Upper lobe of left lung (tissue), 6 donors: ENCODE measurements at regions not wholly inside any gene's neighbourhood (a gene's known extent, or its start where the extent isn't known, plus 50 kb on each side); places are given as distances from the start of the nearest gene placed in this dataset.

Experiments
- ATAC-seq, 2 donors: fragments of 200-7000 bp; cut with Tn5 transposase; one replicate each; pipeline ENCODE4 v1.9.1; 2022; ENCODE audit warnings: mild to moderate bottlenecking in 2 of 2, moderate library complexity in 2 of 2; ENCODE audit not compliant: low FRiP score in 2 of 2
- DNase-seq, 2 donors: peaks; one replicate each; pipeline ENCODE4 v3.0.0-alpha.2; 2019 to 2020
- H3K27ac ChIP-seq, 4 donors: fragments of 200-600 bp; sonication (generic); one replicate each; pipeline ENCODE4 v1.5.1; 2016 to 2019
- H3K27me3 ChIP-seq, 4 donors: fragments of 200-600 bp; sonication (generic); one replicate each; pipeline ENCODE4 v1.5.1; 2017 to 2019
- H3K36me3 ChIP-seq, 4 donors: fragments of 200-600 bp; sonication (generic); one replicate each; pipeline ENCODE4 v1.5.1; 2016 to 2019
- H3K4me1 ChIP-seq, 4 donors: fragments of 200-600 bp; sonication (generic); one replicate each; pipeline ENCODE4 v1.5.1; 2018 to 2019
- H3K4me3 ChIP-seq, 4 donors: fragments of 200-600 bp; sonication (generic); one replicate each; pipeline ENCODE4 v1.5.1; 2017 to 2019; ENCODE audit warnings: mild to moderate bottlenecking in 2 of 4, moderate library complexity in 1 of 4
- H3K9me3 ChIP-seq, 4 donors: fragments of 200-600 bp; sonication (generic); one replicate each; pipeline ENCODE4 v1.5.1; 2018 to 2019
- EP300 ChIP-seq, 4 donors: sonication (generic); formaldehyde crosslinking; IDR thresholded peaks; one replicate each; pipeline ENCODE4 v1.5.1; 2017; ENCODE audit warnings: antibody characterized with exemption in 4 of 4, control low read depth in 2 of 4
- POLR2A ChIP-seq, 4 donors: fragments of 450-650 bp; IDR thresholded peaks; one replicate each; pipeline ENCODE4 v1.5.1; 2016 to 2017; ENCODE audit warnings: antibody characterized with exemption in 4 of 4, mild to moderate bottlenecking in 2 of 4
- POLR2AphosphoS5 ChIP-seq, 2 donors: sonication (generic); formaldehyde crosslinking; IDR thresholded peaks; one replicate each; pipeline ENCODE4 v1.5.1; 2017; ENCODE audit warnings: antibody characterized with exemption in 2 of 2
- WGBS, 2 donors: methylation state at CpG; one replicate each; pipeline ENCODE4 v1.1.5; 2017 to 2018; 5-methylcytosine and 5-hydroxymethylcytosine counted together
- TF ChIP-seq, protein P1 (sequence below), 6 experiments: fragments of 450-650 bp in 4 of 6; fragments of 200-600 bp in 2 of 6; sonication (generic) in 2 of 6; IDR thresholded peaks; one replicate each; pipeline ENCODE4 v1.5.1; 2016 to 2019; ENCODE audit warnings: antibody characterized with exemption in 6 of 6
- donor health status: DM: no; HTN: no; CAD: no; lungs with moderate emphysema.
- donor health status: DM: no; HTN: yes; CAD: no; lungs with severe emphysema.

DNA sequence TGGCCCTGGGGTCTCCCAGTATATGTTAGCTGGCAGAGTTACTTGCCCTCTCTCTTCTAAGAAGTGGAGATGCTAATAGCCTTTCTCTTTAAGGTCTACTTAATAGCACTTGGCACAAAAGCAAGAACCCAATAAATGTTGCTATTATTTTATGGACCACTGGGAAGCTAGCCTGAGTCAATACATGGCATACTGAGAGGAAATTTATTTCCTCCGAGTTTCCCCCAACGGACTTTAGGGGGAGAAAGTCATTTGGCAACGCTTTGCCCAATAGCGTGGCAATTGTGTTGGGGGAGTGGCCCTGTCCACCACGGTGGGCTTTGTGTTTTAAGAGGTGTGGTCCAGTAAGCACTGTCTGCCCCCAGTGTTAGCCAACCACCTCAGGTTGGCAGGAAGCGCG, 87.4 kb upstream of the SMNDC1 start:
- Histone ChIP-seq H3K27ac (no peak overlapping the region), H3K27me3 (no peaks in the 10 kb centered on the region), H3K4me3 (no peak overlapping the region), H3K36me3 (no peaks in the 10 kb centered on the region), H3K9me3 (no peaks in the 10 kb centered on the region), H3K4me1 (peaks cover 20 to 25% (median 23%) of the 10 kb centered on the region in 4 donors)
- no peak for TF ChIP-seq POLR2AphosphoS5 (IDR thresholded peaks at IDR 0.05)
- TF ChIP-seq, protein P1, sequence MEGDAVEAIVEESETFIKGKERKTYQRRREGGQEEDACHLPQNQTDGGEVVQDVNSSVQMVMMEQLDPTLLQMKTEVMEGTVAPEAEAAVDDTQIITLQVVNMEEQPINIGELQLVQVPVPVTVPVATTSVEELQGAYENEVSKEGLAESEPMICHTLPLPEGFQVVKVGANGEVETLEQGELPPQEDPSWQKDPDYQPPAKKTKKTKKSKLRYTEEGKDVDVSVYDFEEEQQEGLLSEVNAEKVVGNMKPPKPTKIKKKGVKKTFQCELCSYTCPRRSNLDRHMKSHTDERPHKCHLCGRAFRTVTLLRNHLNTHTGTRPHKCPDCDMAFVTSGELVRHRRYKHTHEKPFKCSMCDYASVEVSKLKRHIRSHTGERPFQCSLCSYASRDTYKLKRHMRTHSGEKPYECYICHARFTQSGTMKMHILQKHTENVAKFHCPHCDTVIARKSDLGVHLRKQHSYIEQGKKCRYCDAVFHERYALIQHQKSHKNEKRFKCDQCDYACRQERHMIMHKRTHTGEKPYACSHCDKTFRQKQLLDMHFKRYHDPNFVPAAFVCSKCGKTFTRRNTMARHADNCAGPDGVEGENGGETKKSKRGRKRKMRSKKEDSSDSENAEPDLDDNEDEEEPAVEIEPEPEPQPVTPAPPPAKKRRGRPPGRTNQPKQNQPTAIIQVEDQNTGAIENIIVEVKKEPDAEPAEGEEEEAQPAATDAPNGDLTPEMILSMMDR (IDR thresholded peaks at IDR 0.05) = no peak
- TF ChIP-seq POLR2A (IDR thresholded peaks at IDR 0.05) = no peak
- TF ChIP-seq EP300 (IDR thresholded peaks at IDR 0.05) = no peak
- ATAC-seq (no peak), DNase-seq (no peak)
- WGBS, 2 donors = 65 to 66% methylated on average over 7 of the region's 7 CpGs

DNA sequence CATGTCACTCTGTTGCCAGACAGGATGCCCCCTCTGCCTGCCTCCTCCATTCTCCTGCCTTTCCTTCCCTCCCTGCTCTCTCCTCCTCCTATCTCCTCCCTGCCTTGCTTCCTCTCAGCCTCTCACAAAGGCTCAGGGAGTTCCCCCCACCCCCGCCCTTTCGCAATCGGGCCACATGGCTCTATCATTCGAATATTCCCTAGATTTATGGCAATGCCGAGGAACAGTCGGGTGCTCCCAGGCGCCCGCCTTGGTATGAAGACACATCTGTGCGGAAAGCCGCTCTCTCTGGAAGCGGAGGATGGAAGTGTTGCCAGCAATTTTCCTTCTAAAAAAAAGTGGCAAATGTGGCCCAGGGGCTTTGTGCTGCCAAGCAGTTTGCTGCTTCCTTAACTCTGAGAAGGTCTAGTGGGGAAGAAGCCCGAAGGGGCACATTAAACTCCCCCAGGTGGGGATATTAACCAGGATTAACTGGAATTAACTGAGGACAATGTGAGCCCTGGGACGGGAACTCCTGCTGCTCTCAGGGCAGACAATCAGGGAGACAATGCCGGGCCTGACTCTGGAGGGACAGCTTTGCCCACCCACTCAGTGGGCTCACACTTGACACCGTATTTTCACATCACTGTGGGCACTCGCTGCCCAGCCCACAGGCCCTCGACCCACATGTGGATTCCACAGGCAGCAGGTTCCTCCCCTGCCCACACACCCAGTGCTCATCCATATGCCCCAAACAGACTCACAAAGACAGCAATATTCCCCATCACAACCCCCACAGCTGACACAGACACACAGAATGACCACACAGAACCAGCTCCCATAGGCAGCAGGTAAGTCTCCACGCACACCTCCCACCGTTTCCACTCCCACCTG, 88.4 kb upstream of the SMNDC1 start:
- Histone ChIP-seq H3K4me1 (peaks cover 14 to 25% (median 22%) of the 10 kb centered on the region in 4 donors), H3K27me3 (no peaks in the 10 kb centered on the region), H3K9me3 (no peaks in the 10 kb centered on the region), H3K27ac (no peak overlapping the region), H3K36me3 (no peaks in the 10 kb centered on the region), H3K4me3 (no peak overlapping the region)
- peak; percentile 37 to 38 for DNase-seq
- 51 to 54% methylated on average over 18 to 19 of the region's 19 CpGs for WGBS, 2 donors
- TF ChIP-seq, protein P1 (IDR thresholded peaks at IDR 0.05) = no peak
- no peak for TF ChIP-seq POLR2A (IDR thresholded peaks at IDR 0.05)
- no peak for TF ChIP-seq EP300 (IDR thresholded peaks at IDR 0.05)
- TF ChIP-seq POLR2AphosphoS5 (IDR thresholded peaks at IDR 0.05) = peak; percentile 18 to 33
- peak in 1 of 2 donors; percentile 62 for ATAC-seq

GRCh38 chr10:110393866-110394265, 89.1 kb upstream of the SMNDC1 start:
- 93 to 96% methylated on average over 6 of the region's 6 CpGs for WGBS, 2 donors
- no peak overlapping the region for H3K4me3 ChIP-seq
- no peaks in the 10 kb centered on the region for H3K36me3 ChIP-seq
- H3K27ac ChIP-seq = no peak overlapping the region
- no peaks in the 10 kb centered on the region for H3K27me3 ChIP-seq
- TF ChIP-seq POLR2AphosphoS5 (IDR thresholded peaks at IDR 0.05) (no peak), EP300 (IDR thresholded peaks at IDR 0.05) (no peak), POLR2A (IDR thresholded peaks at IDR 0.05) (no peak)
- TF ChIP-seq, protein P1 (IDR thresholded peaks at IDR 0.05) = no peak
- H3K9me3 ChIP-seq = no peaks in the 10 kb centered on the region
- ATAC-seq (no peak), DNase-seq (no peak)
- peaks cover 17 to 25% (median 21%) of the 10 kb centered on the region in 4 donors for H3K4me1 ChIP-seq

DNA sequence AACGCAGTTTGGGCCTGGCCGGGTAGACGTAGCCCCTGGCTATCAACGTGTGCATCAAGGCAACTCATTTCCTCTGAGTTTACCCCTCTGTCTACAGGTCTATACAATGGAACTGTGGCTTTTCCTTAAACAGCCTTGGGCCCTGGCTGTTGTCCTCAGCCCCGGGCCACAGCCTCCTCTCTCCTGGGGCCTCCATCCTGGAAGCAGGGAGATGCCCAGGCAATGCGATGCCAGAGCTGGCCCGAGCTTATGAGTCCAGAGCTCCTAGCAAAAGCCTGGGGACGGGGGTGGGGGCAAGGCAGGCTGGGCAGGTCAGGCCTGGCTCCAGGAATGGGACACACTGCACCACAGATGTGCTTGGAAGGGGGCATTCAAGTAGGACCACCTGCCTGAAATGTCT, 89.6 kb upstream of the SMNDC1 start:
- Histone ChIP-seq H3K27ac (no peak overlapping the region), H3K9me3 (no peaks in the 10 kb centered on the region), H3K27me3 (no peaks in the 10 kb centered on the region), H3K4me3 (no peak overlapping the region), H3K4me1 (peaks cover 21 to 30% (median 23%) of the 10 kb centered on the region in 4 donors), H3K36me3 (no peaks in the 10 kb centered on the region)
- WGBS, 2 donors = 97% methylated on average over 6 to 7 of the region's 8 CpGs
- TF ChIP-seq POLR2AphosphoS5 (IDR thresholded peaks at IDR 0.05) (no peak), EP300 (IDR thresholded peaks at IDR 0.05) (no peak), POLR2A (IDR thresholded peaks at IDR 0.05) (no peak)
- TF ChIP-seq, protein P1 (IDR thresholded peaks at IDR 0.05) = no peak
- ATAC-seq = no peak
- no peak for DNase-seq
